T follicular helper cell (primary cell): ENCODE measurements at regions not wholly inside any gene's neighbourhood (a gene's known extent, or its start where the extent isn't known, plus 50 kb on each side); places are given as distances from the start of the nearest gene placed in this dataset.

ENCODE experiments used
- DNase-seq: peaks from one replicate; pipeline ENCODE4 v3.0.0-alpha.2; 2020; ENCODE audit warnings: low read depth

DNA sequence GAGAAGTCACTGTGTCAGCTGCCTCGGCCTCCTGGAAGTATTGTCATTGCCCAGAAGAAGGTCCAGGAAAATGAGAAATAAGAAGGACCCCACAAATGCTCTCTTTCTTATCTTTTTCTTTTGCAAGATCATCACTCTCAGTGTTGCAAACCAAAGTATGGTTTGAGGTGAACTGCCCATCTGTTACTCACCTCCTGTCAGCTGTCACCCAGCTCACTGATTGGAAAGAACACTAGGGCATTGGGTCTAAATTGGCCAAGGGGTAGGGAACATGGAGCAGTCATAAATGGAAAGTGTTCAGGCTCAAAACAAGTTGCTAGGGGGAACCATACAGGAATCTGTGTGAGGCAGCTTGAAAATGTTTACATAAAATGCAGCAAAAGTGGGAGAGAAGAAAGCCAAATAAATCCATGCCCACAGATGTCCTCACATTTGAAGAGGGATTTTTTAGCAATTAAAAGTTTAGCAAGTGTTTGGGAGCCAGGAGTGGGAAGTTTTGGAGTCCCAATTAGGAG, 431.2 kb upstream of the THBS1 start:
- DNase-seq: no peak

DNA sequence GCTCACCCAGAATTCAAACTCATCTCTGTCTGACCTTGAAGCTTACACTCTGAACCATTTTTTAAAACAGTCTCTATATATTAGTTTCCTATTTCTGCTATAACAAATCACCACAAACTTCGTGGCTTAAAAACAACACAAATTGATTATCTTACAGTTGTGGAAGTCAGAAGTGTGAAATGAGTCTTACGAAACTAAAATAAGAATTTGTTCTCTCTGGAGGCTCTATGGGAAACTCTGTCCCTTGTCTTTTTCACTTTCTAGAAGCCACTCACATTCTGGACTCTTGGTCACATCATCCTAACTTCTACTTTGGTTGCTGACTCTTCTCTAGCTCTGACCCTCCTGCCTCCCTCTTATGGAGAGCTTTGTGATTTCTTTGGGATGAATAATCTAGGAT, 429.3 kb upstream of the THBS1 start:
- DNase-seq: no peak

DNA sequence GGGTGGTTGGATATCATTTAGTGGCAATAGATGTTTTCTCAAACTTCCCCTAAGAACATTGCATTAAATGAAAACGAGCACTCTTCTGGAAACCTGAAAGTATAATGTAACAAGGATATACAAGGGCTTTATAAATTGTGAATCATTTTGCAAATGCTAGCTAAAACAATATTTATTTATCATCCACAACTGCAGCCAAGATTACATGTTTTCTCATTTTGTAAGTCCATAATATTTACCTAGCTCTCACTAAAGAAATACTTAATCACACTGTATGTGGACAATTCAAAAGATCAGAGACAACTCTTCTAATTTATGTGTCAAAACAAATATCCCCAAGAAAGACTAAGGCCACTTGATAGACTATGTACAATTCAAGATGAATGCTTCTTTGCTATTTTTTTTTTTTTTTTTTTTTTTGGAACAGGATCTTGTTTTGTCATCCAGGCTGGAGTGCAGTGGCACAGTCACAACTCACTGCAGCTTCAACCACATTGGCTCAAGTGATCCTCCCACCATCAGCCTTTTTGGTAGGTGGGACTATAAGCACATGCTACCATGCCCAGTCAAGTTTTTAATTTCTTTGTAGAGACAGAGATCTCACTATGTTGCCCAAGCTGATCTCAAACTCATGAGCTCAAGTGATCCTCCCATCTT, 427.7 kb upstream of the THBS1 start:
- DNase-seq: no peak

DNA sequence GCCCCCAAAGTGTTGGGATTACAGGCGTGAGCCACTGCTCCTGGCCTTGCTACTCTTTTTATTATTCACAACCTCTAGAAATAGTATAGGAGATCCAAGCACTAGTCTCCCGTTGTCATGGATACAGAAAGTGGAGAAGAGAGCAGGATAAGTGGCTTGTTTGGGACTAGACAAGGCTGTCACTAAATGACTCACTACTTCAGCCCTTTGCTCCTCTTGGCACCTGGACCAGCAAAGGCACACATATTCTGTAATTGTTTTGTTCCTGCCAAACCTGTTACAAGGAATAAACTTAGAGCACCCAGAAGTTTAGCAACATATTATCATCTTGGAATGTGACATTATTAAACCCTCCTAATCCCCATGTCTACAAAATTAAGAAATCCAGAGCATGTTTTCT, 427.2 kb upstream of the THBS1 start:
- DNase-seq: no peak

DNA sequence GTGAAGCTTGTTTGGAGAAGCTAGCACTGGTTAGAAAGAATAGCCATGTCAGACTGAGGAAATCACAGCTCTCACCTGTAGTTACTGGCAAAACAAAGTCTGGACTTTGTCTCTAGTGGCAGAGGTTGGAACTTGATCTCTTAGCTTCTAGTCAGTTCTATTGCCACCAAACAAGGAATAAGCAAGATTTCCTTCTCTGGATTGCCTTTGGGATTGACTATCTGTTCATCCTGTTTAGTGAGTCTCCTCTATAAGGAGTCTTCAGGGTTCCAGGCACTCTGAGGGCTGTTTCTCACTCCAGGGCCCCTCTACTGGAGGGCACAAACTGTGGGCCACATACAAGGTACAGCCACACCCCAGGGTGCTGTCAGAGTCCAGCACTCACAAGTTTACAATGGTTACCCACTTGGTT, 426.6 kb upstream of the THBS1 start:
- no peak for DNase-seq

DNA sequence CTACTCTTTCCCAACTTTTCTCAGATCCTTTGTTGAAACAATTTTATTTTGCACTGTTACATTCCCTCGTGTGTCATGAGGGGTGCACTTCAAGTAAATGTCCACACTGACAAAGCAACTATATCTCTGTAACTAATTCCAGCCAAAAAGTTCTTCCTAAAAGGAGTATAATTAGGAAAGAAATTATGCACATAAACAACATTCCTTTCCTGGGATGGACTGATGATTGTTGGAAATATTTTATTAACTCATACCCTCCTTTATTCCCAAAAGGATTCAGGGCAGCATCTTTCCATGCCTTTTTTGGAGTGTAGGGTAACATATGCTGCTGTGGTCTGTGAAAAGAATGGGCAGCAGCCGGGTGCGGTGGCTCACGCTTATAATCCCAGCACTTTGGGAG, 426.1 kb upstream of the THBS1 start:
- DNase-seq: no peak

DNA sequence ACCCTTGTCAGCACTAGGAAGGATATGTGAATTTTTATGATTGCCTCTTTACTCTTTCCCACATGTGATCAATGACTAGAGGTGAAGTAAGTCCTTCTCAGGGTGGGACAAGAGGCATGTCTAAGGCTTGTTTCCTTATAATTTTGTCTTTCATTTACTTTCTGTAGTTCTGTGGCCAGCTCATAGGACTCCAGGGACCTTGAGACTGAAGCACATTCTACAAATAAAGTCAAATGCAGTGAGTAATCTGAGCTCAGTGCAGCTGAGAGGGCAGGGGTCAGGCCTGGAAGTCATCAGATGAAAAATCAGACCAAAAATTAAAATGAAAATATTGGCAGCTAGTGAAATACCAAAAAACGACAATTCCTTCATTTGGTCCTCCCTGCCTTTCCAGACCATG, 424.7 kb upstream of the THBS1 start:
- DNase-seq: no peak

DNA sequence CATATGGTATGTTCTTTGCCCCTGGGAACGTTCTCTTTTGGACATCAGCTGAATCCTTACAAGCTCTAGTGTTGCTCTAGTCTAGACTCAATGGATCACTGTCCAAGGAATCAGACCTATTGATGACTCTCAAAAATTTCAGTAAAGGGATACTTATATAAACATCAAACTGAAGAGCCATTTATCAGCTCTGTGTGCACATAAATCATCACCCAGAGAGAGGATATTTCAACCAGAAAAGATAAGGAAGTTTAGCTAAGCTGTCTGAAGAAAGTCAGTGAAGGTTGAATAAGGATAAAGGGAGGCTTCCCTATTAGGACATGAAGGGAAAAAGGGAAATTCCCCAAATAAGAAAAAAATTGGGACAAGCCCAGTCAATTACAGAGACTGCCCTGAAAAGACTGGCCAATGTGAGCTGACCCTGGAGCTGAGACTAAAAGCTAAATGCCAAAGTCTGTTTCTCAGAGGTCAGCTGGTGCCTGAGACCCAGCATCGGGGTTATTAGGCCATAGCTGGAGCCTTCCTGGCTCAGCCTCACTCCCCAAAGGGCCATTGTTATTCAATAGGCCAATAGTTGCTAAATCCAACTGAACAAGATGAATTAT, 424.1 kb upstream of the THBS1 start:
- no peak for DNase-seq

DNA sequence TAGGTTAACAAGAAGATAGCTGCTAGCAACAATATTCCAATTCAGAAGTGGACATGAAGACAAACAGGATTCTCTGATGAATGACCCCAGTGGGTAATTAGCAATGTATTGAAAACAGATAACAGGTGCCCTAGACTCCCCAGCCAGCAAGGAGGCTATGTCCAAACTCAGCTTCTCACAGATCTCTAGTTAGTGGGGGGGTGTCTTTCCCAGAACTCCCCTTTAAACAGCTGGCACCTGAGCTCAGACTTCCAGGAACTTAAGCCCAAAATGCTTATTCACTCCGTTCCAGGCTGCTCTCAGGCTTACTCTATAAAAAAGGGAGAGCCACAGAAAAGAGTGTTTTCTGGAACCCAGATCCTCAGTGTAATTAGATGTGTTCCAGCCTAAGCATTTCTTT, 423.0 kb upstream of the THBS1 start:
- DNase-seq: no peak

DNA sequence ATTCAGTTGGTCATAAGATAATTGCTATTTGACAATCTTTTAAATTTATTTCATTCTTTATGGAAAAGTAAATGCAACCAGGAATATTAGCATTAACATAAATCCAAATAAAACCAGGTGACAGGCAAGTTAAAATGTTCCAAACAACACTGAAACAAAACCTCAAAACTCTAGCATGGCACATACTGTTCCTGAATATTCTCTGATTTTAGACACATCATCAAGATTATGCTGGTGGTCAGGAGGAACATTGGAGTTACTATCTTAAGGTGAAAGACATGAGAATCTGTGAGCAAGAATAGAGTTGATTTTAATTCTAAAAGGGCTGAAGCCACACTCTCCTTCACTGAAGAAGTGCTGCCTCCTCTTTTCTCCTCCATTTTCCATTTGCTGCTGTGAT, 421.0 kb upstream of the THBS1 start:
- DNase-seq: no peak

DNA sequence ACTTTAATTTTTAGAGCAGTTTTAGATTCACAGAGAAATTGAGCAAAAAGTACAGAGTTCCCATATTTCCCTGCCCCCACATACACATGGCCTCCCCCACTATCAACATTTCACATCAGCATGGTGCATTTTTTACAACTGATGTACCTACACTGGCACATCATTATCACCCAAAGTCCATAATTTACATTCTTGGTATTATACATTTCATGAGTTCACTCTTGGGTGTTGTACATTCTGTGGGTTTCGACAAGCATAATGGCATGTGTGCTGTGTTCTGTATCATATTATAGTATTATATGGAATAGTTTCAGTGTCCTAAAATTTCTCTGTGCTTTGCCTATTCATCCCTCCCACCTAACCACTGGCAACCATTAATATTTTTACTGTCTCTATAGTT, 419.8 kb upstream of the THBS1 start:
- DNase-seq: no peak

DNA sequence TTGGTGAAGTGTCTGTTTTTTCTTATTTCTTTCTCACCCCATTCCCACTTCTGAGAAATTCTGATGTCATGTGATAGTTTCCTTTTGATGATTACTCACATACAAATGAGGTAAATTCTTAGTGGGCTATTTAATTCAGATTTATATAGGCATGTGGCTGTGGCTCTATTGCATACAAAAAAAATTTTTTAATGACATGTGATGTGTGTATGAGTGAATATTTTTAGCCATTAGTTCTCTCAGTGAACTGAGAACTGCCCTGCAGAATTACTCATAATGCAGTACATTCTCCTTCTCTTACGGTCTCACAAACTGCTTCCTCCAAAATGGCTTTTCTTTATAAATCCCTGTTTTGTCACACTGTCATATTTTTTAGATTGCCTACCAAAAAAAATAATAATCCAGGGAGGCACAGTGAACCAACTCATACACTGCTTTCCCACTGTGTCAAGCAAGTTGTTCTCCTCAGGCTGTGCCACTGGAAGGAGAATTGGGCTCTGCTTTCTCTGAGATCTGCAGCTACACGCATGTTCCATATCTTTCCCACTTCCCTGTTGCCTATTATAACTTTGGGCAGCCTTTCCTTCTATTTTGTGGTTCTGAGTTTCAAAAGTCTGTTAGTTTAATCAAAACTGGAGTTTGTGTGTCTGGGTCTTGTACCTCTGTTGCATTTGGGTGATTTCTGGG, 415.7 kb upstream of the THBS1 start:
- DNase-seq: no peak

DNA sequence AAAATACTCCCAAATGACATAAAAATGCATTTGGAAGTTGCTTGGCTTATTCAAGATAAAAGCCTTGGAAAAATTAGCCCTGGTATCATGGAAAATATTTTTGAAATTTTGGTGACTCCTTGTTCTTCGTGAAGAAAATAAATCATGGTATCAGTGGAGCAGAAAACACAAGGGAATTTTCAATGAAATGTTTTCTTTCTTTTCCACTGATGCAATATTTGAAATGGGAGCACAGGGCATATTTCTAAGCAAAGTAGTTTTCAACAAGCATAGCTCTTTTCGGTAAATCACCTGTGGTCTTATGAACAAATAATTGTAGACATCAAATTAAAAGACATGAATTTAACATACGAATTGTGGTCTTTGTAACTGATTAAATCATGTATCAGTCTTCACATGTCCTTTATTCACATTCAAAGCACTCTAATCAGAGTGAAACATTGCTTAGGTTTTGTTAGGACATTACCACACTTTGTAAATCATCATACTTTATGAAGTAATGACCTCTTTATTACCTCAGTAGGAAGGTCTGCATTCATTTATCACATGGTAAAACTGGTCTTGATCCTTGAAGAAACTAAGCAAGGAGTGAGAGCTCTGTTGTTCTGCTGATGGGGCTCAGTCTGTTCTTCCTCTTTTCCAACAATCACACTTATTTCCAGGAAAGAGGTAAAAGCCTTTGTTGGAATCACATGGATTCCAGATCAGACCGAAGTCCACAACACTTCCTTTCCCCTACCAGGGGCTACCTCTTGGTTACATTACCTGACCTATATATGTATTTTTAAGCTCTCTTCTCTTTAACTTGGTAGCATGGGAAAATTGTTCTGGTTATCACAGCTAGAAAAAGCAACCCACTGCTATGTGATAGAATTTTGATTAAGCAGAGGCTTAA, 413.5 kb upstream of the THBS1 start:
- DNase-seq: no peak

DNA sequence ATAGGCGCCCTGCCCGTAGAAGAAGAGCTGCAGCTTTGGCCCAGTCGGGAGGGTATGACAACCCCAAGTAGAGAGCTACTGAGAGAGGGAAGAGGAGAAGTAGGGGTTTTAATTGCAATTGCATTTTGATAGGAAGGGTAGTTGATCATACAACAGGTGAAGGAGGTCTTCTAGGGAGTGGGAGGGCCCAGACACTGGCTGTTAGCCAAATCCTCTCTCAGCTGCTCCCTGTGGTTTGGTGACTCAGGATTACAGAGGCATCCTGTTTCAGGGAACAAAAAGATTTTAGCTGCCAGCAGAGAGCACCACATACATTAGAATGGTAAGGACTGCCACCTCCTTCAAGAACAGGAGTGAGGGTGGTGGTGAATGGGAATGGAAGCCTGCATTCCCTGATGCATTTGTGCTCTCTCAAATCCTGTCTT, 408.9 kb upstream of the THBS1 start:
- DNase-seq: no peak

DNA sequence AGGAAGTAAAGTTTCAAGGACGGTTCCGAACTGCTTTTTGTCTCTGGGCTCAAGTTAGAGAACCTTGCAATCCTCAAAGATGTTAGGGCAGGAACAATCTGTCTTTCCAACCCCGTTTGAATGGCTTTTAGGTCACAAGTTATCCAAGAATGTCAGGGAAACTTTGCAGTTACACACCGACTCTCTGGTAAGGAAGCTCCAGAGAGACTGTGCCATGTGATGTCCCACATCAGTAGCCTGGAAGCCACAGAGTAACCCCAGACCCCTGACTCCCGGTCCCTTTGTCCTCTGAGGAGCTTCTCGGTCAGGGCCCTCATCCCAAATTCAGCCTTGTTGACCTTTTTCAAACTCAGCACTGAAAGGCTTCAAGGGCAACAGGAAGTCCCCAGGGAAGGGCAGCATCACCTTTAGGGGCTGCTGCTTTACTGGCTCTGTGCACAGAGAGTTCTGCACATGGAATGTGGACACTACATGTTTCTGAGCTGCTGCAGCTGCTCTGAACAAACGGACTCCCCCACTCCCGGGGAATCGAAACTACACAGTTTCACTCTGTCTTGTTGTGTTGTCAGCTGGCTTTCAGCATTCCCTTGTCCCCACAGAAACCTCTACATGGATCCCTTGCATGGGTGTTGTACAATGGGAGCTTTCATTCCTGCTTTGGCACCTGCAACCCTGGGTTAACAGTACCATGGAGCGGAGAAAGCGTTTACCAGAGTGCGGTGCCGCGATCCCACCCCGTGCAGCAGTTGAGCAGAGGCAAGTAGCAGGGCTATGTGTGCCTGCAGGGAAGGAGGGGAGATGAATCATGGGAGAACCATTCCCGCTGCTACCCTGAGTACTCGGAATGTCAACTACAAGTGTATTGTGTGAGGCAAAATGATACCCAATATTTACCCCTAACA, 408.2 kb upstream of the THBS1 start:
- DNase-seq: no peak

DNA sequence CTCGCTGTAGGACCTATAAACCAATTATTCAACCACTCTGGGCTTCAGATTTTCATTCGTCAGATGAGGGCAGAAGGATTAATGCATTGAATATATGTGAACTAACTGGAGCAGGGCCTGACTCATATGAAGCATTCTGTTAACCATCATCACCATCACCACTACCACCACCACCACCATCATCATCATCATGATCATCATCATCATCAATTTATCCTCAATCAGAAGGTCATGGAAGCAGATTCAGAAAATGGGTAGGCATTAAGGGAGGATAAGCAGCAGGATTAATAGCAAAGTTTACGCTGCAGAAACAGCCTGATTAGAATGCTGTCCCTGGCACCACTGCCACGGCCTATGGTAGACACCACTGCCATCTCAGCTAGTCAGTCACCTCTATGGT, 407.5 kb upstream of the THBS1 start:
- DNase-seq: no peak

DNA sequence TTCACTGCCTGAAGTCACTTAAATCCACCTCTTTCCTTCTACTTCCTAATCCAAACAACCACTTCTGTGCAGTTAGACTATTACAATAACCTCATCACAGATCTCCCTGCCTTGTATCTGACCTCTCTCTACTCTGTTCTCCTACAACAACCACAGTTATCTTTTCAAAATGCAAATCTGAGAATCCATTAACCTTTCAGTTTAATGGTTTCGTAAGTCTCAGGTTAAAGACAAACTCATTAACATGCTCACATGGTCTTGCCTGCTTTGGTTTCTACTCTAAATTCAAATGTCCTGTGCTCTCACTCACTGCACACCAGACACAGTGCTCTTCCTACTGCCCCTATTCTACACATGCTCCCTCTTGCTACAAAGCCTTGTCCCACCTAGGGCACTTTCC, 406.5 kb upstream of the THBS1 start:
- DNase-seq: no peak

DNA sequence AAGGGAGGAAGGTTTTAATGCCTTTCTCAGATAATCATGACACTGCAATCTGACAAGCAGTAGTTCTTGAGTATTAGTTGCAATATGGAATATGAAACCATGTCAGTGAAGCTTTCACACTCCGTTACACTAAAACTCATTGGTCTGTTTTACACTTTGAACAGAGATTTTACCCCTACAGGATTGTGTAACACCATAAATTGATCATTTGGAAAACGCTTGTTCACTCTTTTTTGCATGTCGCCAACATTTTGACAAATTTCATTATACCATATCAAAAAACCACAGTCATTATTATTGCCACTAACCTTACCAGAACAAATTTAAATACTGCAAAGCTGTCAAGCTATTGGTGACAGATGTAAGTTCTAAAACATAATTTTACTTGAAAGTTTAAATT, 404.8 kb upstream of the THBS1 start:
- no peak for DNase-seq

DNA sequence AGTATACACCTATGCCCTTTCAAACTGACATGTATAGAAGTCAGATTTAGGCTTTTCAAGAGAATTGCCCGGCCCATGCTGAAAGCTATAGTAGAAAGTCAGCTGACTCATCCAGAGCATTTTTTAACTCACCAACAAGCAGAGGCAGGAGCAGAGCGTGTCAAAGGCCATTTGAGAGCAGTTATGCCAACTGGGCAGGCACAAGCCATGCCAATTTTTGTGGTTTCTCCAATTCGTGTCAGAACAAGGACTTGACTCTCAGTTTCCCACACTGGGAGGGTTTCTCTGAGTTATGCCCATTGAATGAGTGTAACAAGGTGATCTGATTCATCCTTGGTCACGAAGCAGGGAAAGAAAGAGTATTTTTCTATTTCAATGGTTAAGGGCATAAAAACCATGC, 403.3 kb upstream of the THBS1 start:
- DNase-seq: no peak

DNA sequence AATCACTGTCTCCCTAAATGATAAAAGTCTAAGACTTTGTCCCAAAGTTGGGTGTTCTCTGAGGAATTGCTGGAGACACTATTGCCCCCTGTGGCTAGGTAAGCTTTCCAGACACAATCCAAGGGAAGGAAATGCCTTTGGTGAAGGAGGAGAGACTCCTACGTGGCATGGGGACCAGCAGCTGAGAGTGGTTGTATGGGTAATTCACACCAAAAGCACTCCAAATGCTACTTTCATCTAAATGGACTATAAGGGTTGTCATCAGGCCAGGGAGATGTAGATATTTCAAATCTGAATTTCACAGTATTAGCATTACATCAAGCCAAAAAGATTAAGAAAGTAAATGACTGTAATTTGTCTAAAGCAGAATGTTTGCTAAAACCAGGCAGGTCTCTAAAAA, 400.8 kb upstream of the THBS1 start:
- DNase-seq: no peak

DNA sequence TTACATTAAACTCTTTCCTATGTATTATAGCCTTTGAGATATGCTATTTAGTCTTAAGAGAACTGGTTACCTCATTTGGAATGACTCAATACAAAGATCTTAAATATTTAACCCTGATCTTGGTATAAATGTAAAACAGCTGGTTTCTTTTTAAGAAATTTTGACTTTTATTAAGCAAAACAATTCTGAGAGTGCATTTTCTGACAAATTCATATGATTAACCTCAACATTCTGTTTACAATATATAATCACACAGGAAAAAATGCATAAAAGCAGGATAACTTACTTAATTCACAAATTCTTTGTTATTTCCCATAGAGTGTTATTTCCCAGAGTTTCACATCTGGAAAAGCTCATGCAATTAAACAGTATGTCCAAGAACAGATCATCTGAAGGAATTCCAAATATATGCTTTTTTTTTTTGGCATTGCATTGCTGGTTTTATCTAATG, 400.4 kb upstream of the THBS1 start:
- DNase-seq: no peak
